Progenitor cell of endocrine pancreas (in vitro differentiated cells): ENCODE measurements at regions not wholly inside any gene's neighbourhood (a gene's known extent, or its start where the extent isn't known, plus 50 kb on each side); places are given as distances from the start of the nearest gene placed in this dataset.

Source experiments
- DNase-seq: peaks from one replicate; pipeline ENCODE4 v3.0.0; 2021; ENCODE audit warnings: low spot score; ENCODE audit not compliant: unreplicated experiment
- H3K27ac Mint-ChIP-seq: 2 replicates; pipeline ENCODE4 v1.8.0; 2021; ENCODE audit warnings: mild to moderate bottlenecking, moderate library complexity, mixed read lengths
- H3K27me3 Mint-ChIP-seq: 2 replicates; pipeline ENCODE4 v1.8.0; 2021; ENCODE audit warnings: mixed read lengths
- H3K36me3 Mint-ChIP-seq: 2 replicates; pipeline ENCODE4 v1.8.0; 2022; ENCODE audit warnings: mixed read lengths; ENCODE audit not compliant: insufficient read depth
- H3K4me1 Mint-ChIP-seq: 2 replicates; pipeline ENCODE4 v1.8.0; 2021; ENCODE audit warnings: low read depth, mixed read lengths
- H3K4me3 Mint-ChIP-seq: 2 replicates; pipeline ENCODE4 v1.8.0; 2021; ENCODE audit warnings: low read depth, mild to moderate bottlenecking, moderate library complexity, mixed read lengths
- H3K9me3 Mint-ChIP-seq: 2 replicates; pipeline ENCODE4 v1.8.0; 2021; ENCODE audit warnings: low read depth, mixed read lengths
- TF ChIP-seq, protein P1 (sequence below): fragments of 200-600 bp; sonication (generic); IDR thresholded peaks from one replicate; pipeline ENCODE4 v1.5.0; 2021; ENCODE audit warnings: antibody characterized with exemption, mild to moderate bottlenecking; ENCODE audit not compliant: unreplicated experiment

DNA sequence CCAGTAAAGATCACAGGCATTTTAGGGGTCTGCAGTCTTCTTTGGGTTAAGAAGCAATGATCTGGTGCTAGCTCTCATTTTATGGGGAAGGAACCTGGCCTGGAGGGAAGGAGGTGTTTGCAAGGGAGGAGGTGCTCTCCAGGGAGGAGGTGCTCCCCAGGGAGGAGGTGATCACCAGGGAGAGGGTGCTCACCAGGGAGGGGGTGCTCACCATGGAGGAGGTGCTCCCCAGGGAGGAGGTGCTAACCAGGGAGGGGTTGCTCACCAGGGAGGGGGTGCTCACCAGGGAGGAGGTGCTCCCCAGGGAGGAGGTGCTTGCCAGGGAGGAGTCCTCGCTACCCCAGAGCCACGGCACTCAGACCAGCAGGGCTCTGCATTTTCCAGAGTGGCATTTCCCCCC, 115.7 kb downstream of the TLE3 start:
- H3K9me3 Mint-ChIP-seq, result no peaks in the 10 kb centered on the region
- H3K4me3 Mint-ChIP-seq, result no peak overlapping the region

DNA sequence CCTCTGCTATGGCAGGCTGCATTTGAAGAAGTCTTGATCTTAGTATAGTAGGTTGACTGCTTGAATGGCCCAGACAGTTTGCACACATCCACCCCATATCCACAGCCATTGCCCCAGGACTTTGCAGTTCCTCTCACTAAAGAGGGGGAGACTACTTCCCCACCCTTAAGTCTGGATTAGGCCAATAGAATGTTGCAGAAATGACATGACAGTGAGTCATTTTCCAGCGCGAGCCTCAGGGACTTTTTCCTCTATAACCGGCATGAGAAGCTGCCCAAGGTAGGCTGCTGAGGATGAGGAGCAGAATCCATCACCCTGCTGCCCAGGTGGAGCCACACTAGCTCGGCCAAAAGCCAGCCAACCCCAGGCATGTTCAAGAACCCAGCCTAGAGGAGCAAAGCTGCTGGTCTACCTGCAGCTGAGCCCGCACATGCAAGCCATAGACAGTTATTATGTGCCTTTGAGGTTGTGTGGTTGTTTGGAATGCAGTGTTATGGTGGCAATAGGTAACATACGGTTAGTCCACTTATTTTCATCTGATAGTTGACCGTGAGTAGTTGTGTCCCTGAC, 113.9 kb downstream of the TLE3 start:
- Mint-ChIP-seq H3K27ac (no peak overlapping the region), H3K4me3 (no peak overlapping the region), H3K9me3 (no peaks in the 10 kb centered on the region), H3K4me1 (peaks cover 5% of the 10 kb centered on the region), H3K36me3 (no peaks in the 10 kb centered on the region), H3K27me3 (peaks cover 68% of the 10 kb centered on the region)
- TF ChIP-seq, protein P1, sequence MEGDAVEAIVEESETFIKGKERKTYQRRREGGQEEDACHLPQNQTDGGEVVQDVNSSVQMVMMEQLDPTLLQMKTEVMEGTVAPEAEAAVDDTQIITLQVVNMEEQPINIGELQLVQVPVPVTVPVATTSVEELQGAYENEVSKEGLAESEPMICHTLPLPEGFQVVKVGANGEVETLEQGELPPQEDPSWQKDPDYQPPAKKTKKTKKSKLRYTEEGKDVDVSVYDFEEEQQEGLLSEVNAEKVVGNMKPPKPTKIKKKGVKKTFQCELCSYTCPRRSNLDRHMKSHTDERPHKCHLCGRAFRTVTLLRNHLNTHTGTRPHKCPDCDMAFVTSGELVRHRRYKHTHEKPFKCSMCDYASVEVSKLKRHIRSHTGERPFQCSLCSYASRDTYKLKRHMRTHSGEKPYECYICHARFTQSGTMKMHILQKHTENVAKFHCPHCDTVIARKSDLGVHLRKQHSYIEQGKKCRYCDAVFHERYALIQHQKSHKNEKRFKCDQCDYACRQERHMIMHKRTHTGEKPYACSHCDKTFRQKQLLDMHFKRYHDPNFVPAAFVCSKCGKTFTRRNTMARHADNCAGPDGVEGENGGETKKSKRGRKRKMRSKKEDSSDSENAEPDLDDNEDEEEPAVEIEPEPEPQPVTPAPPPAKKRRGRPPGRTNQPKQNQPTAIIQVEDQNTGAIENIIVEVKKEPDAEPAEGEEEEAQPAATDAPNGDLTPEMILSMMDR, result no peak
- no peak for DNase-seq

More for the DNA sequence above, 115.7 kb downstream of the TLE3 start:
- H3K27ac Mint-ChIP-seq, result no peak overlapping the region
- no peaks in the 10 kb centered on the region for H3K4me1 Mint-ChIP-seq
- H3K27me3 Mint-ChIP-seq, result peaks cover 67% of the 10 kb centered on the region
- no peak for DNase-seq
- no peaks in the 10 kb centered on the region for H3K36me3 Mint-ChIP-seq
- TF ChIP-seq, protein P1, result no peak

DNA sequence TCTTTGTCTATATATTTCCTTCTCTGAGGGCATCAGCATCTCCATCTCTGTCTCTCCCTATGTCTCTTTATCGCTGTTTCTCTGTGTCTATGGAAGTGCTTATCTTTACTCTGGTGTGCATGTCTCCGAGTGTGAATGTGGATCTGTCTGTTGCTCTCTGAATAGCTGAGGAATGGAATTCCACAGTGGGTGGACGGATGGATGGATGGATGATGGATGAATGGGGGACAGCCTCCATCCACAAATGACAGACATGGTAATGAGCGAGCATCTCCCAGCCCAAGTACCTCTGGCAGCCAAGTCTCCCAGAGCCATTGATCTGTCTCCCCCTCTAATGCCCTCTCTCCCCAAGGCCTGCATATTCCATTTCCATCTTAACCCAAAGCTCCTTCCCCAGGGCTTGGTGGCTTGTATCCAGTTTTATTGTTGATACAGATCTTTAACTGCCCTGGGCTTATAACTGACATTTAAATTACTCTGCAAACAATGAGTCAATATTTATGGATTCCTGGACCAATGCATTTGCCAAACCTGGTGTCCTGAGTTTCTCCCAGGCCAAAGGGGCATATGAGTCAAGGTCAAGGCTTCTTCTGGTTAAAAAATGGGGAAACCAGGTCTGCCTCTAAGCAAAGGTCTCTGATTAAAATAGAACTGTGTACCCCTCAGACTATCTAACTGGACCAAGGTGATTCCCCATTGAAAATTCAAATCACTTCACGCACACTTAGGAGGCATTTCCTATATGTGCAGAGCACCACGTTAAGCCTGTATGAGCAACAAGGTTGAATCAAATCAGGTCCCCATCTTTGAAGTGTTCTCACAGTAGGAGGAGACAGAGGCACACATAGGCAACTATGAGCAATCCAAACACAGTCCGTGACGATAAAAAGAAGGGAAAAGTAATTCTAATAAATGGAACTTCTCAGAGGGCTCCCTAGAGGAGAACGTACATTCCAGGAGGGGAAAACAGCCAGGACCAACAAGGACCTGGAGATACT, 109.9 kb downstream of the TLE3 start:
- TF ChIP-seq, protein P1, result no peak
- peaks cover 63% of the 10 kb centered on the region for H3K27me3 Mint-ChIP-seq
- H3K36me3 Mint-ChIP-seq, result no peaks in the 10 kb centered on the region
- no peak overlapping the region for H3K4me3 Mint-ChIP-seq
- H3K4me1 Mint-ChIP-seq, result peaks cover 11% of the 10 kb centered on the region
- H3K9me3 Mint-ChIP-seq, result no peaks in the 10 kb centered on the region
- no peak overlapping the region for H3K27ac Mint-ChIP-seq
- no peak for DNase-seq

DNA sequence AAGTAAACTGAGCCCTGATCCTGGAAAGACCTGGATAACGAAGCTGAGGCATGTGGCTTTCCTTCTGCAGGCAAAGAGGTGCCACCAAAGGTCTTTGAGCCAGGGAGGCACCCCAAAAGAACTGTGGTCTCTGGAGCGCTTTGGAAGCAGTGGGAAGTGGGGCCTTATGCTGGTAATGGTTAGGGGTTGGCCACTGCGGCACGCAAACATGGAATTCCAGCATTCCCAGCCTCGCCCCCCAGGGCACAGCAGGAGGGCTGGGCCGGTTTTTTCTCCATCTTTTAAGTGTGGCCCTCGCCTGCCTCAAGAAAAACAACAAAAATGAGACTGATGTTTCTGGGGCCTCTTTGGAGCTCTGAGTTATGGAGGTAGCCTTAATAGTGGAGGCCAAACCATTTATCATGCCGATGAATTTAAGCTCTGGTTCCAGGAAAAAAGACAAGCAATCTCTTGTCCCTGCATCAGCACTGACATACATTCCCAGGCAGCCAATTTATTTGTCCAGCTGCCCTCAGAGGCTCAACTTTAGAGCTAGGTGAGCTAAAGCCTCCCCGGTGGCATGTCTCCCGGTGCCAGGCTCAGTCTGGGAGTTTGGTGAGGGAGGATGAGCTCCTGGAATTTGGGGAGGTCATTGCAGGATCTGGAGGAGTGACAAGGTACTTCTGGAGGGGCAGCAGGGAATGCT, 109.0 kb downstream of the TLE3 start:
- Mint-ChIP-seq H3K4me3 (no peak overlapping the region), H3K36me3 (no peaks in the 10 kb centered on the region), H3K4me1 (peaks cover 11% of the 10 kb centered on the region), H3K27me3 (peaks cover 57% of the 10 kb centered on the region), H3K9me3 (no peaks in the 10 kb centered on the region), H3K27ac (no peak overlapping the region)
- TF ChIP-seq, protein P1, result no peak
- DNase-seq, result no peak
